Inferior parietal cortex (tissue), 1 donor: ENCODE measurements at regions not wholly inside any gene's neighbourhood (a gene's known extent, or its start where the extent isn't known, plus 50 kb on each side); places are given as distances from the start of the nearest gene placed in this dataset.
A peak's percentile ranks its signal among the peaks of the same experiment; 100 is the strongest.
"Not testable (repeated sequence)": the region's sequence is repeated elsewhere in the genome, so short reads cannot be mapped to it uniquely, and the experiment has no call there.

Experiments used
- DNase-seq: peaks from one replicate; pipeline ENCODE4 v3.0.0-alpha.2; 2016; ENCODE audit errors: extremely low spot score

- DNase-seq, result no peak
These were observed 302.3 kb upstream of the RGS6 start for GRCh38 chr14:71629765-71630492.

DNA sequence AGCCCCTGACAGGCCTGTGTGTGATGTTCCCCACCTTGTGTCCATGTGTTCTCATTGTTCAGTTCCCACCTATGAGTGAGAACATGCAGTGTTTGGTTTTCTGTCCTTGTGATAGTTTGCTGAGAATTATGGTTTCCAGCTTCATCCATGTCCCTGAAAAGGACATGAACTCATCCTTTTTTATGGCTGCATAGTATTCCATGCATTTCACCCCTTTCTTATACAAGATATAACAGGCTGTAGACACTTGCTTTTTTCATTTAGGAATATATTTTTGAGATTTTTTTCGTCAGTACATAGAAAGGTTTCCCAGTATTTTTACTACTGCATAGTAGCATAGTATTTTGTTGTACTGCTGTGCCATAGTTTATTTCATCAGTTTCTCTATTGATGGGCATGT lies 301.2 kb upstream of the RGS6 start:
- not testable (repeated sequence) for DNase-seq

GRCh38 chr14:71632440-71632946 lies 299.7 kb upstream of the RGS6 start:
- DNase-seq, result no peak

DNA sequence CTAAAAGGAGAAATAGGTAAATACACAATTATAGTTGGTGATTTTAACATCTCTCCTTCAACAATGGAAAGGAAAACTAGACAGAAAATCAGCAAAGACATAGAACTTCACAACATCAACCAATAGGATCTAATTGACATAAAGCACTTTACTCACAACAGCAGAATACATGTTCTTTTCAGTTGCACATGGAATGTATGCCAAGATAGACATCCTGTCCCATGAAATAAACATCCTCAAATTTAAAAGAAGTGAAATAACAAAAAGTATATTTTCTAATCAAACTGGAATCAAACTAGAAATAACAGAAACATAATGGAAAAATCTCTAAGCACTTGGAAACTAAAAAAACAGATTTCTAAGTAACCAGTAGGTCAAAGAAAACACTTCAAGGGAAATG lies 296.2 kb upstream of the RGS6 start:
- no peak for DNase-seq

GRCh38 chr14:71636820-71637471 lies 295.3 kb upstream of the RGS6 start:
- DNase-seq, result no peak

- DNase-seq, result no peak
These were observed 293.6 kb upstream of the RGS6 start for GRCh38 chr14:71638523-71639196.

GRCh38 chr14:71642715-71643114 lies 289.5 kb upstream of the RGS6 start:
- no peak for DNase-seq

DNA sequence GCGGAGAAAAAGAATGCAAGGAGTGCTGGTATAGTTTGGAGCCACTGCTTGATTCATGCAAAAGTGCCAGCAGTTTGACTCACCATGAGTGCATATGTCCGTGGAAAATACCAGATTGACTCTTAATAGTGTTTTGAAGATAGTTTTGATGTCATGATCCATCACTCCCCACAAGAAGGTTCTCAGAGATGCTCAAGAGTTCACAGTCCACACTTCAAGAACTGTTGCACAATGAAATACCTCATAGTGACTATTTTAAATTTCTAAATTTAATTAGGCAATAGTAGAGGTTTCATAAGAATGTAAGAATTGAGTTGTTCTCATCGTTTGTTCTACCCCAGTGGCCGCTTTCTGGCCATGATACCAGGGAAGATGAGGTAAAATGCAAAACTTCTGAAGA lies 286.6 kb upstream of the RGS6 start:
- no peak for DNase-seq

GRCh38 chr14:71646518-71646917 lies 285.7 kb upstream of the RGS6 start:
- no peak for DNase-seq

GRCh38 chr14:71647086-71647784 lies 285.0 kb upstream of the RGS6 start:
- DNase-seq, result no peak

DNA sequence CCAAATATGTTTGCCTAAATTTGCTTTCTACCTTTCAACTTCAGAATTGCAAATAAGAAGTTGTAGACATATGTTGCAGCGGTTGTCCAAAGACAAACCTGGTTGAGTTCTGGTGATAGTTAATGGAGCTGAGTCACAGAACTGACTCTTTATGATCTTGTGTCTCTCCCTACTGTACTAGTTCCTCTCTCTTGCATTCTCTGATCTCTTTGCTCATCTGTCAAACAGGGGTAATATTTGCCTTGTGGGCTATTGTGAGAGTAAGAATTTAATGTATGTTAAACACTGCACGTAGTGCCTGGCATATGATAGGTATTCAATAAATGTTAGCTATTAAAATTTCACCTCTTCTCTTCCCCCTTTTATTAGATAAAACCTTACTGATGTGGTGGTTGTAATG lies 283.5 kb upstream of the RGS6 start:
- DNase-seq, result no peak

DNA sequence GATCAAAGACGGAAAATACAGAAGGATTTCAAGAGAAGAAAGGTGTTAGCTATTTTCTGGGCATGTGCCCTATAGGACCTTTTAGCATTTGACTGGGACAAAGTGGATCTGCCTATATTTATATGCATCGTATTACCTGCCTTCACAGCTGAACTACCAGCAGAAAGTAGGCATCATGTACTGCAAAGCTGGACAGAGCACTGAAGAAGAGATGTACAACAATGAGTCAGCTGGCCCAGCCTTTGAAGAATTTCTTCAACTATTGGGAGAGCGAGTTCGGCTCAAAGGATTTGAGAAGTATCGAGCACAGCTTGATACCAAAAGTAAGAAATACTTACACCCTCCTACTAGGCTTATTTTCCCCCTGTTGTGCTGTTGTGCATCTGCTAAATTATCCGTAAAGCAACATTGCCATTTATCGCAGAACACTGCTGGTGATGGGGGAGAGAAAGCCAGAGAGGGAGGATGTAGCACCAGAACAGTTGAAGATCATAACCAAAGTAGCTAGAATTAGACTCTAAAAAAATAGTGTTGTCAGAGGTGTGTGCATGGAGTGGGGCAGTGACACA lies 282.0 kb upstream of the RGS6 start:
- no peak for DNase-seq

DNA sequence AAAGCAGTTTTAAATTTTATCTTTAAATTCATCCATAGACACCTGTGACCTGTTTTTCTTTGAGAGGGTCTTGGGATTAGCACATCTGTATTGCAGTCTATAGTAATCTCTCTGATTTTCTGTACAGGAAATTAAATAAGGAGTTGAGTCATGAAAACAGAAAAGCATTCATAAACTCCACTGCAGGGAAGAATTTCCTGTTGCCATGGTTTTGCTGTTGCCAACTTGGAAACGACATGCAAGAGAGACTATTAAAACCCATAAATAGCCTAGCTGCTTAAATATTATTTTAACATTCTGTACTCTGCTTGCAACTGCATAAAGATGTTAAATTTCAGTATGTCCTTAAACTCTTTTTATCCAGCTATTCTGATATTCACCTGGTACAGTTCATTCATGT lies 281.0 kb upstream of the RGS6 start:
- peak; percentile 47 for DNase-seq

GRCh38 chr14:71652368-71652767 lies 279.9 kb upstream of the RGS6 start:
- no peak for DNase-seq

DNA sequence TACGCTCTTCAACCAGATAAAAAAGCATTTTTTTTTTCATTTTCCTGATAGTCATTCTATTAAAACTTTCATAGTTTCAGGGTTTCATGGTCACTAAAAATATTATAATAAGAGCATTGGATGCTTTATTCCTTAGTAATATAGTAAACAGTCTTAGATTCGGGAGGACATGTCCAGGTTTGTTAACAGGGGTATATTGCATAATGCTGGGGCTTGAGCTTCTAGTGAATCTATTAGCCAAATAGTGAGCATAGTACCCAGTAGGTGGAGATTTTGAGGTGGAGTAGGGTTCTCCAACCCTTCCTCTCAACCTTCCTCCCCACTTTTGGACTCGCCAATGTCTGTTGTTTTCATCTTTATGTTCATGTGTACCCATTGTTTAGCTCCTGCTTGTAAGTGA lies 277.4 kb upstream of the RGS6 start:
- no peak for DNase-seq

- DNase-seq, result no peak
These were observed 273.9 kb upstream of the RGS6 start for GRCh38 chr14:71658261-71658860.

- no peak for DNase-seq
These were observed 273.1 kb upstream of the RGS6 start for GRCh38 chr14:71659159-71659558.

DNA sequence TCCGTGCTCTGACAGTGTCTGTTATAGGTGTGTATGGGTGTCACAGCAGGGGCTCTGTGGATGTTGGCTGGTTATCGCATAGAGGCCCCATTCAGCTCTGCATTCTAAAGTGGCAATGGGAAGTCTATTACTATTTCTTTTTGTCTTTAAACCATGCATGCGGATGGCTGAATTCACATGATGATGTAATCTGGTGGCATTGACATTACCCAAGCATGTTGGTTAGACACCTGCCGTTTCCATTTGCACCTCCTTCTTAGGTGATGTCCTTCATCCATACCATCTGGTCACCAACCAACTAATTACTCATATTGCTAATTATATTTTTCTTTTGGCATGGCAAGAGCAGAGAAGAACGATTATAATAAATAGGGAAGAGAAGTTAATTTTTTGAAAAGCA lies 270.8 kb upstream of the RGS6 start:
- no peak for DNase-seq

GRCh38 chr14:71662291-71662790 lies 269.9 kb upstream of the RGS6 start:
- no peak for DNase-seq

DNA sequence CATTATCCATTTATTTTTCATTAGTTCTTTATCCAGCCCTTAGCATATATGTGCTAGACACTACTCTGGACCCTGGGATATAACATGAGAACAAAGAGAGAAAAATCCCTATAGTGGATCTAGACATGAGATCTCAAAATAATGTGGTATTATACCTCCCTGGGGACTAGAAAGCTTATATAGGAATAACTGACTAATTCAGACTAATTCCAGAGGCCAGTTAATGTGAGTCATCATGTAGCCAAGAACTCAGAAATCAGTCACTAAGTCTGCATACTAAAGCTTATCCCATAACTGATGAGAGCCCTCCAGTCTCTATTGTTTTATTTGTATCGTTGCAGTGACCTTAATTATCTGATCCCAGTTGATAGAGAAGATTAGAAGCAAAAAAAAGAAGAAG lies 267.1 kb upstream of the RGS6 start:
- no peak for DNase-seq

GRCh38 chr14:71665781-71666180 lies 266.4 kb upstream of the RGS6 start:
- no peak for DNase-seq
